ENCODE measurements at regions not wholly inside any gene's neighbourhood (a gene's known extent, or its start where the extent isn't known, plus 50 kb on each side); places are given as distances from the start of the nearest gene placed in this dataset.

DNA sequence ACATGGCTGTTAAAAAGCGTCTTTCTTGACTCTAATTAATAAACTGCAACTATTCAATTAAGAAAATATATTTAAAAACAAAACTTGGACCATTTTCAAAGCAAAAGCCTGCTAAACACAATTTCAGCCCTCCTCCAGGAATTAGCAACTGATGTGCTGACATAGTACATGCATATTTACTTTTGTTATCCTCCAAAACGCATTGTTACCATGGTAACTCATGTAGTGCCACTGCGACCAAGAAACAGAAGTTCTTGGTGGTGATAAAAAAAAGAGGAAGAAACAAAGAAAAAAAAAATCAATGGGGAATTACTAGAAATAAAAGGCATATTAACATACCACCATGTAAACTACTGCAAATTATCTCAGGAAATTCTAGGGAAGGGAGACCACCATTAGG lies 793.4 kb upstream of the CDH8 start:
- H3K27ac ChIP-seq (ENCODE audit: low read depth, low read length) = no peak overlapping the region
- no peaks in the 10 kb centered on the region for H3K27me3 ChIP-seq (ENCODE audit: insufficient read depth, low read length)
- TF ChIP-seq, protein P1, sequence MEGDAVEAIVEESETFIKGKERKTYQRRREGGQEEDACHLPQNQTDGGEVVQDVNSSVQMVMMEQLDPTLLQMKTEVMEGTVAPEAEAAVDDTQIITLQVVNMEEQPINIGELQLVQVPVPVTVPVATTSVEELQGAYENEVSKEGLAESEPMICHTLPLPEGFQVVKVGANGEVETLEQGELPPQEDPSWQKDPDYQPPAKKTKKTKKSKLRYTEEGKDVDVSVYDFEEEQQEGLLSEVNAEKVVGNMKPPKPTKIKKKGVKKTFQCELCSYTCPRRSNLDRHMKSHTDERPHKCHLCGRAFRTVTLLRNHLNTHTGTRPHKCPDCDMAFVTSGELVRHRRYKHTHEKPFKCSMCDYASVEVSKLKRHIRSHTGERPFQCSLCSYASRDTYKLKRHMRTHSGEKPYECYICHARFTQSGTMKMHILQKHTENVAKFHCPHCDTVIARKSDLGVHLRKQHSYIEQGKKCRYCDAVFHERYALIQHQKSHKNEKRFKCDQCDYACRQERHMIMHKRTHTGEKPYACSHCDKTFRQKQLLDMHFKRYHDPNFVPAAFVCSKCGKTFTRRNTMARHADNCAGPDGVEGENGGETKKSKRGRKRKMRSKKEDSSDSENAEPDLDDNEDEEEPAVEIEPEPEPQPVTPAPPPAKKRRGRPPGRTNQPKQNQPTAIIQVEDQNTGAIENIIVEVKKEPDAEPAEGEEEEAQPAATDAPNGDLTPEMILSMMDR (IDR thresholded peaks at IDR 0.05; ENCODE audit: extremely low read depth, low read depth, low read length) = no peak
- H2AFZ ChIP-seq (ENCODE audit: low read length) = no peak overlapping the region
- H3K9me3 ChIP-seq (ENCODE audit: low read depth, low read length) = no peaks in the 10 kb centered on the region
- no peak overlapping the region for H3K4me2 ChIP-seq (ENCODE audit: insufficient read depth, low read length)
- no peaks in the 10 kb centered on the region for H3K4me1 ChIP-seq (ENCODE audit: insufficient read depth, low read length)
- no peaks in the 10 kb centered on the region for H4K20me1 ChIP-seq (ENCODE audit: insufficient read depth, low read length)
- H3K79me2 ChIP-seq (ENCODE audit: insufficient read depth, low read length) = no peaks in the 10 kb centered on the region
- H3K36me3 ChIP-seq (ENCODE audit: insufficient read depth, low read length) = no peaks in the 10 kb centered on the region
- H3K4me3 ChIP-seq (ENCODE audit: insufficient read depth, low read length) = no peak overlapping the region
- no peak for DNase-seq (ENCODE audit: insufficient read length, low spot score, missing footprints)

DNA sequence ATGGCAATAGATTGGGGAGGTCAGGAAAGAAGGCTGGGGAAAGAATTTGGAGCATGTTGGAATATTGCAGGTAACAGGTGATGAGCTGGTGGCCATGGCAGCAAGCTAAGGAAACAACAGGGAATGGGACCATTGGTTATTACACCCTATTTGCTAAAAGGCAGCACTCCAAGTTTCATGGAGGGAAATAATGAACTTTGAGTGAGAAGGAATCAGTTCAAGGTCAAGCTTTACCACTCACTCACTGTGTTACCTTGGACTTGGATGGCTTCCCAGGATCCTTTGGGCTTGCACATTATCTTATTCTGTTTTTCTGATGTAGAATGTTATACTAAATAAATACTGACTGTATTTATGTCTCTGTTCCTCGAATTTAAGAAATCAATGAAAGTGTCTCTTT lies 792.8 kb upstream of the CDH8 start:
- Histone ChIP-seq H3K9me3 (ENCODE audit: low read depth, low read length) (no peaks in the 10 kb centered on the region), H3K27ac (ENCODE audit: low read depth, low read length) (no peak overlapping the region), H3K27me3 (ENCODE audit: insufficient read depth, low read length) (no peaks in the 10 kb centered on the region), H3K36me3 (ENCODE audit: insufficient read depth, low read length) (no peaks in the 10 kb centered on the region), H3K4me3 (ENCODE audit: insufficient read depth, low read length) (no peak overlapping the region), H4K20me1 (ENCODE audit: insufficient read depth, low read length) (no peaks in the 10 kb centered on the region), H3K79me2 (ENCODE audit: insufficient read depth, low read length) (no peaks in the 10 kb centered on the region), H2AFZ (ENCODE audit: low read length) (no peak overlapping the region), H3K4me2 (ENCODE audit: insufficient read depth, low read length) (no peak overlapping the region), H3K4me1 (ENCODE audit: insufficient read depth, low read length) (no peaks in the 10 kb centered on the region)
- no peak for DNase-seq (ENCODE audit: insufficient read length, low spot score, missing footprints)
- TF ChIP-seq, protein P1 (IDR thresholded peaks at IDR 0.05; ENCODE audit: extremely low read depth, low read depth, low read length) = no peak

DNA sequence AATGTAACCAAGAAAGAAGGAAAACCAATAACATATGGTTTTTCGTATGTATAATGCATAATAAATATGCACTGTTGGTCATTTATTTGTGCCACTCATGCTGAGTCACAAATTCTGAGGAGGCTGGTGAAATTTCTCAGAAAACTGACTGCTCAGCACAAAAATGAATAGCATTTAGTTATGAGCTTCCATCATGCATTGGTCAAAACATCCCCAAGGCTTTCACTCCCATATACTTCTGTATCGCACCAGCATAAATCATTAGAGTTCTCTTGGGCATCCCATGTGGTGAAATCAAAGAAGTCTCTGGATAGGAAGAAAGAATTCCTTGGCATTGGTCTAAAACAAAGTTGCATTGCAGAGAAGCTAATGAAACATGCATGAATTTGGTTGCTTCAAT lies 785.6 kb upstream of the CDH8 start:
- H2AFZ ChIP-seq (ENCODE audit: low read length) = no peak overlapping the region
- H3K27me3 ChIP-seq (ENCODE audit: insufficient read depth, low read length) = no peaks in the 10 kb centered on the region
- no peak for DNase-seq (ENCODE audit: insufficient read length, low spot score, missing footprints)
- H4K20me1 ChIP-seq (ENCODE audit: insufficient read depth, low read length) = no peaks in the 10 kb centered on the region
- no peaks in the 10 kb centered on the region for H3K36me3 ChIP-seq (ENCODE audit: insufficient read depth, low read length)
- TF ChIP-seq, protein P1 (IDR thresholded peaks at IDR 0.05; ENCODE audit: extremely low read depth, low read depth, low read length) = no peak
- H3K4me2 ChIP-seq (ENCODE audit: insufficient read depth, low read length) = no peak overlapping the region
- H3K9me3 ChIP-seq (ENCODE audit: low read depth, low read length) = no peaks in the 10 kb centered on the region
- no peak overlapping the region for H3K4me3 ChIP-seq (ENCODE audit: insufficient read depth, low read length)
- no peaks in the 10 kb centered on the region for H3K4me1 ChIP-seq (ENCODE audit: insufficient read depth, low read length)
- no peaks in the 10 kb centered on the region for H3K79me2 ChIP-seq (ENCODE audit: insufficient read depth, low read length)
- H3K27ac ChIP-seq (ENCODE audit: low read depth, low read length) = no peak overlapping the region

DNA sequence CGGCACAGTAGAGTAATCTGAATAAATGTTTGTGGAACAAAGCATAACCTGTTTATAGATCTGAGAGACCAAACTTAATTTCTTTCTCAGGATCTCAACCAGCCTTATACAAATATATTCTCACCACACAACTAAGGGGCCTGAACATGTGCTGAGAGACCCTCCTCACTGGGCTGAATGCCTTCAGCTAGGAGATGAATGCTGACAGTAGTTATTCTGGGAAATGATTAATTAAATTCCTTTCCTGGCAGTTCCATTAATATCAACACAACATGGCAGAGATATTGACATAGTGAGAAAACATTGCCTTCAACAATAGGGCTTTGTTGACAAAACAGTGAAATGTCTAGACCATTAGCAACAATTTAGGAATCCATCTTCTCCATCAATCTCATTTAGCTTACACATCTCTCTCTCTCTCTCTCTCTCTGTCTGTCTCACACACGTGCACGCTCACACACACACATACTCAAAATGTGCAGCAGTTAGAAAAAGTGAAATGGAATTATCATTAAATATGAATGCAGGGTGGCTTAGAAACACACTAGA lies 780.8 kb upstream of the CDH8 start:
- TF ChIP-seq, protein P1 (IDR thresholded peaks at IDR 0.05; ENCODE audit: extremely low read depth, low read depth, low read length) = no peak
- Histone ChIP-seq H4K20me1 (ENCODE audit: insufficient read depth, low read length) (no peaks in the 10 kb centered on the region), H3K27ac (ENCODE audit: low read depth, low read length) (no peak overlapping the region), H3K4me2 (ENCODE audit: insufficient read depth, low read length) (no peak overlapping the region), H3K27me3 (ENCODE audit: insufficient read depth, low read length) (no peaks in the 10 kb centered on the region), H3K4me1 (ENCODE audit: insufficient read depth, low read length) (no peaks in the 10 kb centered on the region), H3K9me3 (ENCODE audit: low read depth, low read length) (no peaks in the 10 kb centered on the region), H3K79me2 (ENCODE audit: insufficient read depth, low read length) (no peaks in the 10 kb centered on the region), H2AFZ (ENCODE audit: low read length) (no peak overlapping the region), H3K4me3 (ENCODE audit: insufficient read depth, low read length) (no peak overlapping the region), H3K36me3 (ENCODE audit: insufficient read depth, low read length) (no peaks in the 10 kb centered on the region)
- DNase-seq (ENCODE audit: insufficient read length, low spot score, missing footprints) = no peak

Measured in osteoblast (primary cell).